GM13976 (cell line): ENCODE measurements at regions not wholly inside any gene's neighbourhood (a gene's known extent, or its start where the extent isn't known, plus 50 kb on each side); places are given as distances from the start of the nearest gene placed in this dataset.

ENCODE experiments used
- DNase-seq: peaks from one replicate; pipeline ENCODE4 v3.0.0; 2012; ENCODE audit warnings: low spot score
- CTCF ChIP-seq: IDR thresholded peaks from 2 replicates; pipeline ENCODE4 v1.5.1; 2012; ENCODE audit warnings: borderline replicate concordance, mild to moderate bottlenecking; ENCODE audit not compliant: insufficient read depth; ENCODE audit errors: extremely low read depth, missing control alignments, control extremely low read depth
- in situ Hi-C: fragments of 300-500 bp; cut with MboI; formaldehyde crosslinking; loops from one replicate; pipeline ENCODE4 v1.12.0; 2022; ENCODE audit warnings: low sequenced_read_pairs, mixed read lengths, inconsistent platforms; ENCODE audit not compliant: unreplicated experiment

DNA sequence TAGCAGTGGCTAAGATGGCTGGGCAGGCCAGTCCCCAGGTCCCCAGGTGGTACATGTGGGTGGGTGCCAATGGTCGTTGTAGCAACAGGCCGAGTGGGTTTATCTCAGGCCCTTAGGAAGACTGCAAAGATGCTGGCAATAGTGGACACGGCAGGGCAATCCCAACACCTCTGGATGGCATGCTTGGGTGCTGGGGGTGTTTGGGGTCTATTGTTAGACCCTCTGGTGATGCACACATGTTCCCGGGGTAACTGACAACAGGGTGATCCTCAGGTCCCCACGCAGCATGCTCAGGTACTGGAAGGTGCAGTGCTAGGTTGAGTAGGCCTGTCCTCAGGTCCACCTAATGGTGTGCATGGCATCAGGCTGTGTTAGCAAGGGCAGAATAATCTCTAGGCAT, 267.5 kb downstream of the ANKRD50 start:
- in situ Hi-C loops, result no loop called here
- no peak for DNase-seq
- TF ChIP-seq CTCF, result no peak

GRCh38 chr4:124449881-124450280, 262.7 kb downstream of the ANKRD50 start:
- in situ Hi-C loops, result no loop called here
- no peak for TF ChIP-seq CTCF

GRCh38 chr4:124450851-124451250, 261.7 kb downstream of the ANKRD50 start:
- DNase-seq, result no peak
- in situ Hi-C loops, result no loop called here
- TF ChIP-seq CTCF, result no peak

More at GRCh38 chr4:124449881-124450280, 262.7 kb downstream of the ANKRD50 start:
- DNase-seq, result no peak

- no peak for TF ChIP-seq CTCF
- in situ Hi-C loops, result no loop called here
- no peak for DNase-seq
Measured at GRCh38 chr4:124454772-124455270, 257.7 kb downstream of the ANKRD50 start.

DNA sequence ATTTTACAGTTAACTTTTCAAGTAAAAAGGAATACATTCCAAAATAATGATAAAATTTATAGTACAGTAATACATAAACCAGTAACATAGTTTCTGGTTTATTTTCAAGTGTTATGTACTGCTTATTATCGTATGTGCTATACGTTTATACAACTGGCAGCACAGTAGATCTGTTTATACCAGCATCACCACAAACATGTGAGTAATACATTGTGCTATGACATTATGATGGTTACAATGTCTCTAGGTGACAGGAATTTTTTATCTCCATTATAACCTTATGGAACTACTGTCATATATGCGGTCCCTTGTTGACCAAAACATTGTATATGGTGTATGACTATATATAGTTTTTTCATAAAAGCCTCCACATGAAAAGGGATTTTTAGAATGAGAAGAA, 256.9 kb downstream of the ANKRD50 start:
- no peak for DNase-seq
- TF ChIP-seq CTCF, result no peak
- in situ Hi-C loops, result no loop called here

- in situ Hi-C loops, result no loop called here
- TF ChIP-seq CTCF, result no peak
- no peak for DNase-seq
Measured at GRCh38 chr4:124459196-124459940, 253.2 kb downstream of the ANKRD50 start.
